GM18508 (cell line): ENCODE measurements at regions not wholly inside any gene's neighbourhood (a gene's known extent, or its start where the extent isn't known, plus 50 kb on each side); places are given as distances from the start of the nearest gene placed in this dataset.

Source experiments
- ATAC-seq: cut with Tn5 transposase; IDR thresholded peaks from one replicate; pipeline ENCODE4 v1.9.1; 2021; ENCODE audit warnings: moderate number of reproducible peaks; ENCODE audit not compliant: insufficient read depth, unreplicated experiment

- no peak for ATAC-seq
These were observed 475.7 kb upstream of the TNC start for GRCh38 chr9:115593587-115594091.

- no peak for ATAC-seq
These were observed 476.6 kb upstream of the TNC start for GRCh38 chr9:115594557-115594956.

- no peak for ATAC-seq
These were observed 478.2 kb upstream of the TNC start for GRCh38 chr9:115596021-115596745.

- ATAC-seq = no peak
These were observed 478.8 kb upstream of the TNC start for GRCh38 chr9:115596746-115597080.

- ATAC-seq = no peak
These were observed 479.5 kb upstream of the TNC start for GRCh38 chr9:115597330-115597895.

GRCh38 chr9:115598751-115599150, 480.8 kb upstream of the TNC start:
- no peak for ATAC-seq

- no peak for ATAC-seq
These were observed 481.9 kb upstream of the TNC start for GRCh38 chr9:115599898-115600297.

GRCh38 chr9:115601434-115601833, 483.5 kb upstream of the TNC start:
- ATAC-seq = no peak

GRCh38 chr9:115604831-115605483, 487.0 kb upstream of the TNC start:
- ATAC-seq = no peak

- ATAC-seq = no peak
These were observed 488.9 kb upstream of the TNC start for GRCh38 chr9:115606838-115607237.

GRCh38 chr9:115614326-115614999, 496.5 kb upstream of the TNC start:
- no peak for ATAC-seq

GRCh38 chr9:115615000-115615401, 497.0 kb upstream of the TNC start:
- no peak for ATAC-seq

- ATAC-seq = no peak
These were observed 498.1 kb upstream of the TNC start for GRCh38 chr9:115615821-115616665.

- ATAC-seq = no peak
These were observed 498.8 kb upstream of the TNC start for GRCh38 chr9:115616666-115617239.

- no peak for ATAC-seq
These were observed 507.3 kb upstream of the TNC start for GRCh38 chr9:115625251-115625650.

GRCh38 chr9:115625954-115626353, 508.0 kb upstream of the TNC start:
- no peak for ATAC-seq

- no peak for ATAC-seq
These were observed 509.6 kb upstream of the TNC start for GRCh38 chr9:115627511-115627910.

- no peak for ATAC-seq
These were observed 510.5 kb upstream of the TNC start for GRCh38 chr9:115628426-115628825.

GRCh38 chr9:115629879-115630840, 512.2 kb upstream of the TNC start:
- no peak for ATAC-seq
